Kidney glomerular epithelial cell (primary cell): ENCODE measurements at regions not wholly inside any gene's neighbourhood (a gene's known extent, or its start where the extent isn't known, plus 50 kb on each side); places are given as distances from the start of the nearest gene placed in this dataset.

Source experiments
- DNase-seq: peaks from one replicate; lab custom pipeline; 2025; lab: John Stamatoyannopoulos, UW

DNA sequence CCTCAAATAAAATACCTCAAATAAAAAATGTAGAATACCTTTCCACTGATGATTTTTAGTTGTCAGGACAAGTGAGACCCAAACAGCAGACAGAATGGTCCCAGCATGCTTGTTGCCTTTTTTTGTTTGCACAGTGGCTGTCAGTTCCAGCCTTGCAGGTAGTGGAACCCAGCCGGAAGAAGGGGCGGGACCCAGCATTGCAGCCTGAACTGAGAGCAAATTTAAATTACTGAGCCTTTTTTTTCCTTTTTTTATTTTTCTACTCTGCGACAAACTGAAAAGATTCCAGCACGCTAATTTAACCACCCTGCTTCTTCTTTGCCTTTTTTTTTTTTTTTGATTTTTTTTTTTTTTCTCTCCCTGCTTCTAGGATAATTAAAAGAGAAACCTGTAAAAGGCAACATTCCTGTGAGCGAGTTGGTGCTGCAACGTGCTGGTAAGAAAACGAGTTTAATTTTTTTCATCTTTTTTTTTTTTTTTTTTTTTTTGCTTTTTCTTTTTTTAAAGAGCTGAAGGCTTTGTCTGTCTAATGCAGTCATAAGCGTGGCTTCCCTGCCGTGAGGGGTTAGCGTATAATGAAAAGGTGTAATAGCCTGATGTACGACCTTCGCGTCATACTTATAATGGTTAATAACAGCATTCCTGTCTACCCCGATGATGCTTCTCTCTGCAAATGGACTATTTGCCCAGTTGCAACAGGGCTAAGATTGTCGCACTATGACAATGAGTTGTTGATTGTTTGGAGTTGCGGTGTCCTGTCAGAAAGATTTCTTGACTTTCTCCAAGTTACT, 555.3 kb upstream of the CELF2 start:
- DNase-seq = no peak

DNA sequence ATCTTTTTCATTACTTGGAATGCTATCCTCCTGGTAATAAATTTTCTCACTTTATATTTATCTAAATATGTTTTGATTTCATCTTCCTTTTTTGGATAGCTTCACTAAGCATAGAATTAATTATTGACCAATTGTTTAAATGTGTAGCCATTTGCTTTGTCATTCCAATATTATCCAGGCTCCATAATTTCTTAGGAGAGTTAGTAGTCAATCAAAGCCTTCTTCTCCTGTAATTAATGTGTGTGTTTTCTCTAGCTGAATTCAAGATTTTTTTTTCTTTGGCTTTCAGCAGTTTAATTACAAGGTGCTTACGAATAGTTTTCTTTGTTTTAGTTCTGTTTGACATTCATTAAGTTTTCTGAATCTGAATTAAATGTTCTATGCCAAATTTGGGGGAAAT, 545.9 kb upstream of the CELF2 start:
- no peak for DNase-seq

DNA sequence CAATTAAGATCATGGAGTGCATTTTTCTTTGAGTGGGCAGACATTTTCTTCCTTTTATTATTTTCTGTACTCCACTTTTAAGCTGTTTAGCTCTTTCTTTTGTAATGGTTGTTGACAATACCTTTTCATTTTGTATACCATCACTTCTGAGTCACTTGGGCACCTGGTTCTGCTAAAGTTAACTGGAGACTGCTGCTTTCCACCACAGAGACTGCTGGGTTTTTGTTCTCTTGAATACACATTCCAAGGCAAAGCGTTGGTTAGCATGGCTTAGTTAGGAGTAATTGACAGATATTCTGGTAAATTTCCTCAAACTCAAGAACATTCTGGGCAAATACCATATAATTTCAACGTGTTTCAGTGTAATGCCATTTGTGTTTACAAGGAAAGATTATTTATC, 541.9 kb upstream of the CELF2 start:
- no peak for DNase-seq

DNA sequence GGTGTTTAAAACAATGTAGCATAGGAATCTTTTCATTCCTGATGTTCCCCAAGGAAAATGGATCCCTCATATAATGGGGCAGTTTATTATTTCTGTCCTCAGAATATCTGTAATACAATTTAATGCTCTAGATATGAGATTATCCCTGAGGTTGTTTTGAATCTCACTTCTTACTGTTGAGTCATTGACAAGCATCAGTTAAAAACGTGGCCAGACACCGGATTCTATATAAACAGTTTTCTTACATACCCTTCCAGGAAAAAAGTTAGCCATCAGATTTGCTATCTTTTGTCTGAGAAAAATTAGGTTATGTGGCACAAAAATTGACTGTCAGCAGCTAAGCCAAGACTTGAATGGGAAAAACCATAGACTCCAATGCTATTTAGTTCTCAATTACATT, 539.8 kb upstream of the CELF2 start:
- no peak for DNase-seq

DNA sequence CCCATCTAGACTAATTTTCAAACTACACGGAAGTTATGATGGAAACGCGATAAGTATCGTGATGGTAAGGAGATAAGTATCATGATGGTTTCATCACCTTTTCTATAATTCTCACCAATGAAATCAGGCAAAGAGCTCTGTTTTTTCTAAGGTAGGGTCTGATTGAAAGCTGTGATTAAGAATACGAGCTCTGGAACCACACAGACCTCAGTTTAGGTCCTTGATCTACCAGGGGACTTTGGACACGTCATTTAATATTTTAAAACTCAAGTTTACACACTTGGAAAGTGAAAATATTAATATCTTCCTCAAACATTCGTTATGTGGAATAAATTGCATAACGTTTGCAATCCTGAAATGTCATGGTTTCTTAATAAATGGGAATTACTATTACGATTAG, 538.2 kb upstream of the CELF2 start:
- DNase-seq = no peak

DNA sequence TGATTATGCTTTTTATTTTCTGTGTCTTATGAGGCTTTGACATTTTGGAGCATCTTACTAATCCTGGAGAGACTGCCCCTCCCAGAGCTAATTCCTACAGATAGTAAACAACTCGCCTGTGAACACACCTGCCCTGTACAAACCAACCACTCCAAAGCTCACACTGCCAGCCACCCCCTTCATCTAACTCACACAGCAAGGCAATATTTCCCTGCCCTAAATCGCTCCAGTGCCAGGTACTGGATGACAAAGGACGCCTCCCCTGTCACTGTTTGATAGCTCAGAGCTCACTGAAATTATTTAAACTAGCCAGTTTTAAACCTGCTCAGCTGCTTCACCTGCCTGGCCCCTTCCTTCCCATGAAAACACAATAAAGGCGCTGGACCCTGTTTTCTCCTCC, 535.1 kb upstream of the CELF2 start:
- no peak for DNase-seq

DNA sequence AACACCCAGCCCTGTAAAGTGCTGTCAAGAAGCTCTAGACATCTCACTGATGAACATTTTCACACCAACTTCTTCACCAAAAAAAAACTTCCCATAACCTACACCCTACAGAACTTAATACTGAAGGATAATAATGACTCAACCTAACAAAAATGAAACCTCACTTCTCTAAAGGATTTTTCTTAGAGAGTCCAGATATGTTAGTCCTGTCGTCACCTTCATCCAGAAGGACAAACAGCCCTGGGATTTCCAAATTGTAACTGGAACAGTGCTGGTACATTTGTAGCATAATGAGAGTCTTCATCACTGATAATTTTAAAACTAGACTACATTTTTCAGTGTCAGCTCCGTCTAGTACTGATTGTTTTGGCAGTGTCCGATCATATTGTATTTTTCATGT, 528.6 kb upstream of the CELF2 start:
- DNase-seq = no peak

DNA sequence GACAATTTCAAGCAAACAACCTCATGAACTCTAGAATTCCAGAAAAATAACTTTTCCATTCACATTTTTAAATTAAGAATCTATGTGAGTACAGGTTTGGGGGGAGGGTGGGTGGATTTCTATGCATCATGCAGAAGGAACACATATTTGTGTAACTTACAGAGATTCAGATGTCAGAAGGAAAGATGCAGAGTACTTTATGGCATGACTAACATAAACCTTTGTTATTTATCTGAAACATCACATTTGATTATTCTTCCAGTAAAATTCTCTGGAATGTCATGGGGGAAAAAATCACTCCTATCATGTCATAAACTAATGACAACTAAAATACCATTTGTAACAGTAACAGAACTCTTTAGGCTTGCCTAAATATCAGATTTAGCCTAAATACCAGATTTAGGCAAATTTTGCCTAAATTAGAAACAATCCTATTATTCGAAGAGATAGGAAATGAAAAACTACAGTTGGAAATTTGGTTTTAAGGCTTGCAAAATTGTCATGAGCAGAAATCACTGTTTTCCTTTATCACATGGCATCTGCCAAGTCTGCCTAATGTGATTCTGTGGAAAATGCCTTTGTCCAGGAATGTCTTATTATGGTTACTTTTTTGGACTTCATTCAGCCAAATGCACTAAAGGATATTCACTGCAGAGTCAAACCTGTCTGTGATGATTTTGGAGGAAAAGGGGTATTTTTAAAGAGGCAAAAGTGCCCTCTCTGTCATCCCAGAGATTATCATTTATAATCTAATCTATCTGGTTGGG, 527.7 kb upstream of the CELF2 start:
- no peak for DNase-seq

DNA sequence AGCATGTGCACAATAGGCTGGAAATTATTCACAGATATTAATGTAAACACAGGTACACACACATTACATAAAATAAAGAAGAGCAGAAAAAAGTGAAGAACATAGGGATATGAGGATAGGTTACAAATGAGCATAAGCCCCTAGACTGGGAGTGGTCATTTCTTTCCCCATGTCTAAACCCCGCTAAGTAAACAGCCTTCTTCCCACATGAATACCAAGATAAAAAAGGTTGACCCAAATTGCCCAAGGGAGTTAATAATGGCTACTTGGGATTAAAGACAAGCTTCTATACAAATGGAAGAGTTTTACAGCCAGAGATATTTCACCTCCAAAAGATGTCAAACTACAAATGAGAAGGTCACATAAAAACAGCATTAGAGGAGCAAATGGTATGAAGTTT, 527.1 kb upstream of the CELF2 start:
- DNase-seq = no peak

DNA sequence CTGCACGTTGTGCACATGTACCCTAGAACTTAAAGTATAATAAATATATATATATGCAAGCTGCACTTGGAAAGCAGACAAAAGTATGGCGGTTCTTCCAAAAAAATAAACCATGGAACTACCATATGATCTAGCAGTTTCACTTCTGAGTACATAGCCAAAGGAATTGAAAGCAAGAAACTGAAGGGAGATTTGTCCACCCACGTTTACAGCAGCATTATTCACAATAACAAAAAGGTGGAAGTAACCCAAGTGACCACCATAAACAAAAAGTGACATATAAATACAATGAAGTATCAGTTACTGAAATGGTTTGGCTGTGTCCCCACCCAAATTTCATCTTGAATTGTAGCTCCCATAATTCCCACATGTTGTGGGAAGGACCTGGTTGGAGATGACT, 525.3 kb upstream of the CELF2 start:
- no peak for DNase-seq

DNA sequence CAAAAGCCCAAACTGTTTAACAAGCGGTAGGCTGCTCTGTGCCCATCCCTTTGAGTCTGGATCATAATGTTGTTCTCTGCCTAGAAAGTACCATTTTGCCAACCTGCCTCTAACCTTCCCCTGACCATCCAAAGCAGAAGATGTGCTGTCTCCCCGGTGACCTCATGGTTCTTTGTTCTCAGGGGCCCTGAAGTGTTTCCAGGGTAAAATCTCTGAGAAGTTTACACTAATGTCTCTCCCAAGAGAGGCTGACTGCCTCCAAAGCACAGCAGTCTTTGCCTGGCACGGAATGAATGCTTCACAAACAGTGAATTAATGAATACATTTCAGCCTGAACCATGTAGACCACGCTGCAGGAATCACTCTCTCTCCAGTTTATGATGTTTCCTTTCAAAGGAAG, 523.8 kb upstream of the CELF2 start:
- DNase-seq = no peak

DNA sequence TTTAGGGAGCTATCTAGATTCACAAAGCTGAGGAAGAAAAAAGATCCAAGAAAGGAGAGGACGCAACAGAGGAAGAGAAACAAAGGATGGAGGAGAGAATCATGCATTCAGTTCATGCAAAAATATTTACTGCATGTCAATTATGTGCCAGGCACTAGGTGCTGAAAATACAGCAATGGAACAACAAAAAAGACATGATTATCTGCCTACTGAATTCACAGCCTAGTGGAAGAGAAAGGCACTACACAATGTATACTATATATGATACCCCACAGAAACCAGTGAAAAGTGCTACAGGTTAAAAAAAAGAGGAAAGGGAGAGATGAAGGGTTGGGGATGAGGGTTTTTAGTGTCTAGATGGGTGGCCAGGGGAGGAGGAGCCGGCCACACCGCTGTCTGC, 520.4 kb upstream of the CELF2 start:
- DNase-seq = no peak

DNA sequence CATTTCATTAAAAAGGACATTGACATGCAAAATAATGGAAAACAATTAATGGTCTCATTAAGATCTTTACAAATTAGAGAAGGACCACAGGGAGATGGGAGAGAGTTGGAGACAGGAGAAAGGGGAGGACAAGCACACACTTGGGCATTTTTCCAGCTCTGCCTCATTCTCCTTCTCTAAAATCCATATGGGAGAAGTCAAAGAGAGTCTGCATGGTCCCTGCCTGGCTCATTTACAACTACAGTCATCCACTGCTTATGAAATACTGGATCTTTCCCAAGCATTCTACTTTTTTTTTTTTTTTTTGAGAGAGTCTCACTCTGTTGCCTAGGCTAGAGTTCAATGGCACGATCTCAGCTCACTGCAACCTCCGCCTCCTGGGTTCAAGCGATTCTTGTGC, 518.9 kb upstream of the CELF2 start:
- DNase-seq = no peak

DNA sequence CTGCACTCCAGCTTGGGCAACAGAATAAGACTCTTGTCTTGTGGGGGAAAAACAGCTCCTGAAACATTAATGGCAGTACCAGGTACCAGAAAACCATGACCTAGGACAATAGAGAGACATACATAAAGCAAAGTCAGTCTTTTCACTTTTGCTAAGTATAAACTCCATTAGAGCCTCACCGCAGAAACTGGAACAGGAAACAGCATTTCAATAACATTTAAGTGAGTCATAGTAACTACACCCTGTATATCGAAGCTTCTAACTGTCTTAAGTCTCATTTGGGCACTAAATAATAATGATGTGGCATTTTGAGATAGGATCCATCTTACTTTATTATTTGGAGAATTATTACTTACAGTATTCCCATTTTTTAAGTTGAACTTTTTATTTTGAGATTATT, 517.8 kb upstream of the CELF2 start:
- DNase-seq = no peak

DNA sequence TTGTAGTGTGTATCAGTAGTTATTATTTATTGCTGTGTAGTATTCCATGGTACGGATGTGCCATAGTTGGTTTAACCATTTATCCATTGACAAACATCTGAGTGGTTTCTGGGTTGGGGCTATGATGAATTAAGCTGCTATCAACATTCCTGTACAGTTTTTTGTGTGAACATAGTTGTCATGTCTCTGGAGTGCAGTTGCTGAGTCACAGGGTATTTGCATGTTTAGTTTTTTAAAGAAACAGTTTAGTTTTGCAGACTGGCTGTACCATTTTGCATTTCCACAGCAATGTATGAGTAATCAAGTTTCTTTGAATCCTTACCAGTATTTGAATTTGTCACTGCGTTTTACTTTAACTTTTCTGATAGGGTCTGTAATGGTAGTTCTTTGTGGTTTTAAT, 516.7 kb upstream of the CELF2 start:
- DNase-seq = no peak

DNA sequence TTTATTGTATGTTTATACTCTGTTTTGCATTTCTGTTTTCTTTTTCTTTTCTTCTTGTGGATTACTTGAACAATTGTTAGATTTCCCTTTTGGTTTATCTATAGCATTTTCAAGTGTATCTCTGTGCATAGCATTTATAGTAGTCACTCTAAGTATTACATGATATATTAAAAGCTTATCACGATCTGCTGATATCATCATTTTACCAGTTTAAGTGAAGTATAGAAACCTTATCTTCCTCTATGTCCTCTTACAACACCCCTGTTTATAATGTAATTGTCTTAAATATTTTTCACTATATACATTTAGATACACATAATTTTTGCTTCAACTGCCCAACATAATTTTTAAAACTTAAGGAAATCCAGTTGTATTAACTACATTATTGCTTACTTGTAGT, 513.9 kb upstream of the CELF2 start:
- DNase-seq = no peak

DNA sequence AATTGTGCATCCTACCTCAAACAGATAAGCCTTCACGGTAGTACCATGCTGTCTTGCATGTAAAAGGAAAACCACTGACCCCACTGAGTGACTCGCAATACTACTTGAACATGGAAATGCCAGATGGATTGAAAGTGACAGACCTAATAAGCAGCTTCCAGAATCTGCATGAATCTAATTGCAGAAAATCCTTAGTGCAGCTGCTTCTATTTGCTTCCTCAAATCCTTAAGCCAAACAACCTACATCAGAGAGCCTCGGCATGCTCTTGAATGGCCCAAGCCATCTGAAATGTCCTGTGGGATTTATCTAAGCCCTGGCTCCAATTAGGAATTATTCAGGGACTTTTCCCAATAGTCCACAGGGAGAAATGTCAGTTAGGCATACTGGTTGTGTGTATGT, 509.5 kb upstream of the CELF2 start:
- no peak for DNase-seq

DNA sequence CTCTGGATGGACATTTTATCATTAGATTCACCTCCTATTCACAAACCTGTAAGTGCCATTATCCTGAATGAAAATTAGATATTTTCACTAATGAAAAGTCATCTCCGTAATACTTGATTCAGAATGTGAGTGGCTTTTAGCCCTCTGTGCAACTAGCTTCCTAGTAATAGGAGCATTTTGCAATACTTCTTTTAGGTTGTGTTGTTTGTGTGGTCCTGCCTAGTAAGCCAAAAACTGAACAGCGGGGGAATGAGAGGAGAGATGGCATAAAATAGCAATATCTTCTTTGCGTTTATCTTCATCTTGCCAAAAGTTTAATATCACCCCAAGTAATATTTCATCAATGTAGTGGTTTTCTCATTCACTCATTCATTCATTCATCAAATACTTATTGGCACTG, 507.5 kb upstream of the CELF2 start:
- no peak for DNase-seq

DNA sequence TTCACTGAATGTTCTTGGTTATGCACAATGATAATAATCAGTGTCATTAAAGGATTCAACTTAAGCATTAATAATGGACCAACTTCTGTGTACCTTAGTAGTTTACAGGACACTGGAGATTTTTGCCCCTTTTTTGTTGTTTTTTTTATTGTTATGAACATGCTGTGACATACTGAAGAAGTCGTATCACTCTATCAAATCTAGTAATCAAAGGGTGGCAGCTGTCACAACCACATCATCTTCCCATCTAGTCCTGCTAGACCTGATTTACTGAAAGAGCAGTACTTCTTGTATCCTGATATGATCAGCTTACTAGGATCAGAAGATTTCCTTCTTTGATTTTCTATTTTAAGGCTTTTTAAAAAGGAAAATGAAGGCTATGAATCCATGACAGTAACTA, 504.6 kb upstream of the CELF2 start:
- no peak for DNase-seq

DNA sequence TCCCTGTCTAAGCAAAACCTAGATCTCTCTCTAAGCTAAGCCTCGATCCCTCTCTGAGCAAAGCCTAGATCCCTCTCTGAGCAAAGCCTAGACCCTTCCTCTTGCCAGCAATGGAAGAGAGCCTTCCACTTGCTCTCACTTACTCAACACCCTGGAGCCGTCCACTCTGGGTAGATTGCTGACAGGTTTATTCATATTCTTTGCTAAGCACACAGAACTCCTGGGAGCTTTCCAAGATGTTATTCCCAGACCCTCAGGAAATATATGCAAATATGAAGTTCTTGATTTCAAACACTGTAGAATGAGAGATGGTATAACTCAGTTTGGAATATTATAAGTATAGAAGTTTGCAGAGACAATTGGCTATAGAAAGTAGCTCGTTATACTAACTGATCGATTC, 503.8 kb upstream of the CELF2 start:
- DNase-seq = no peak

DNA sequence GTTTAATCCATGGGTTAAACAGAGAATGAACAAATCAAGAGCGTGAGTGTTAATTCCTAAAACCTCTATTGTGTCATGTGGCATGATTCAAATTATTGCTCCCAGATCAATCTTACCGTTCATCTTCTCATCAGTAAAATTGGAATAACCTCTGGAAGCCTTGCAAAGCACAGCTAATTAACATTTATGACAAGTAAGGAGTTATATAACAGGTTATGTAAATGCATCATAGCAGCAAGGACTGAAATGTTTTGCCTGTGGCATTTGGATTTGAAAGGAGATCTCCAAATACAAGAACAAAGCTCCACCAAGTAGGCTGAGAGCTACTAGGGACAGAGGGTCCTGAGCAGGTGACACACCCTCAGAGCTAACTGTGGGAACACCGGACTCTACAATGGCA, 502.9 kb upstream of the CELF2 start:
- DNase-seq = no peak

DNA sequence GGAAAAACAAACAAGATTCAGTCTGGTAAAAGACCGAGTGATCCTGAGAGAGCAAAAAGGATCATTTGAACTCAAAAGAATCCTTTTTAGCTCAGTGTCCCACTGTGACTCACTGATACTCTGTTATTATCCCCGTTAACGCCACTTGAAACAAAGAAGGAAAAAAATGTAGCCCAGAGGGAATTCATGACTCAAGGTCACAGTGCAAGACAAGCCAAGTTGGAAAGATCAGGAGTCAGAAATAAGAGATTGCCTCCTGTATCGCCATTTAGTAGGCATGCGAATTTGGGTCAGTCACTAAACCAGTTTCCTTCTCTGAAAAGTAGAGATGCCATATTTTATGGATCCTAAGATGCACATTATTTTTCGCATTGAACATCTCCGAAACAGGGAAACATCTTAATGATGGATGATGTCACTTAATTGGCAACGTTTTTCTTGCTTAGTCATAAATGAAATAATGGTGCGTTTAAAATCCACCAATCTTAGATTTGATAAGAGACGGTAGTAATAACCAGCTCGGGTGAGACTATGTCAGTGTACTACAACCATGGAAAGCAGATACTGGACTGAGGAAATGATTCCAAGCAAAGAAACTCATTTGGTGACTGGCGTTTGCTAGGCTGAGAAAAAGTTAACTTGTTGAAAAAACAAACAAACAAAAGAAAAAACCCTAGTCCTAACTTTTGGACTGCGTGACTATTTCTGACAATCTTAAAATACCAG, 502.0 kb upstream of the CELF2 start:
- no peak for DNase-seq
